Stimulated activated CD4-positive, alpha-beta T cell treated with anti-CD3 and anti-CD28 coated beads, Interleukin-15, amount 100 ng/mL, for 24 hours (primary cell): ENCODE measurements at regions not wholly inside any gene's neighbourhood (a gene's known extent, or its start where the extent isn't known, plus 50 kb on each side); places are given as distances from the start of the nearest gene placed in this dataset.

Experiments
- DNase-seq: peaks from one replicate; pipeline ENCODE4 v3.0.0-alpha.2; 2020

GRCh38 chr7:371779-372545 lies 82.0 kb downstream of the FOXL3 start:
- no peak for DNase-seq

- no peak for DNase-seq
These were observed 82.6 kb downstream of the FOXL3 start for GRCh38 chr7:372546-372931.

DNA sequence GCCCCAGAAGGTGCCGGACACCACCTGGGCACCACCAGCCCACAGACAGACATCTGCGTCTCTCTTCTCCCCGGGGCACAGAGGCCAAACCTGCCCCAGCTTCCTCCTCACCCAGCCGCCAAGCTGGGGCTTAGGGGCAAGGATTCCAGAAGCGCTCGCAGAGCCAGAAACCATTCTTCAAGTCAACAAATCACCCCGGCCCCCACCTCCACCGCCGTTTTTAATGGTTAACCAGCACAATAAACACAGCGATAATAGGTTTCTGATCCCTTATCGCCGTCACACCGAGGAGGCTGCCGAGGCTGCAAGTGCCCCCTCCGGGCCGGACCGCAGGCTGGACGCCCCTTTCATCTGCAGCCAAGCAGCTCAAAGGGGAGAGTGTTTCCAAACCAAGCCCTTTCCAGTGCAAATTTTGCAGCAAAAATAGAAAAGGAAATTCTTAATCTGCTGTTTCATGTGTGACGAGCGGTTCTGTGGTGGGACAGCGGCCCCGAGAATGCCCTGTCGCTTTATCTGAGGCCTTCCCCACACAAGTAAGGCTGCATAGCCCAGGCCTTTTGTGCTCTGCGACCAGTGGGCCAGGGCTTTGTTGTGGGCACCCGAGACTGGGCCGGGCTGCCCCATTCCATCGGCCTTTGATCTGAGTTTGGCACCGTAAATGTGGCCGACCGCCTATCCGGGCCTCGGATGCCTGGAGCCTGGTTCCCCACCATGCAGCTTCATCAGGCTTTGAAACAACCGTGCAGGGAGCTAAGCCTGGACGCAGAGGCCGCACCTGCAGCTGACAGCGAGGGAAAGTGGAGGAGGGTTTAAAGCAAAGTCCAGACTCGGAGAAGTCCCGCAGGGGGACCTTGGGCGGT lies 83.2 kb downstream of the FOXL3 start:
- no peak for DNase-seq

DNA sequence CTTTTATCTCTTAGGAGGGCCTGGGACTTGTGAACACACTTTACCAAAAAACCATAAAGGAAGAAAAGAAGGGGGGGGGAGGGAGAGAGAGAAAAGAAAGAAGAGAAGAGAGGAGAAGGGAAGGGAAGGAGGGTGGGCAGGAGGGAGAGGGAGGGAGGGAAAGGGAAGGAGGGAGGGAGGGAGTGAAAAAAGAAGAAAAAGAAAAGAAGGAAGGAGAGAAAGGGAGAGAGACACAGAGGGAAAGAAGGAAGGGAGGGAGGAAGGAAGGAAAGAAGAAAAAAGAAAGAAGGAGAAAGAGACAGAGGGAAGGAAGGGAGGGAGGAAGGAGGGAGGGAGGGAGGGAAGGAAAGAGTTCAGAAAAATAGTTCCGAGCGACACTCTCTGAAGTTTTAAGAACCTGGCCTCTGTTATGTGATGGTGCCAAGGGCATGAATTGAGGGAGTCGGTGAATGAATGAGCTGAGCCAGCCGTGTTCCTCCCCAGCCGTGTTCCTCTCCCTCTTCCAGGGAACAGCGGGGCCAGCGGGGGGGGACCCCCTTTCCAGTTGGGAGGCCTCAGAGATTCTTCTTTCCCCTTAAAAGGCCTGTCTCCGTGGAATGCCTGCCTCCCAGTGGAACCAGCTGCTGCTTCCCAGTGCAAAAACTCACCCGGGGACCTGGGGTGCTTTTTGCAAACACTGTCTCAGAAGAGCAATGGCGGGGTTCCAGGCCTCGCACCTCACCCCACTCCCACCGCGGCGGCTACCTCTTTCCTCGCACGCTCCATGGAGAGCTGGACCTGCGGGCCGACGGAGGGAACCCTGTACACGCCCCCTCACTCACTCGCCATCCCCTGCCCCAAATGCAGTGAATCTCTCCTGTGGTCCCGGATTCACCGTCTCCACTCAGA lies 84.1 kb downstream of the FOXL3 start:
- no peak for DNase-seq

DNA sequence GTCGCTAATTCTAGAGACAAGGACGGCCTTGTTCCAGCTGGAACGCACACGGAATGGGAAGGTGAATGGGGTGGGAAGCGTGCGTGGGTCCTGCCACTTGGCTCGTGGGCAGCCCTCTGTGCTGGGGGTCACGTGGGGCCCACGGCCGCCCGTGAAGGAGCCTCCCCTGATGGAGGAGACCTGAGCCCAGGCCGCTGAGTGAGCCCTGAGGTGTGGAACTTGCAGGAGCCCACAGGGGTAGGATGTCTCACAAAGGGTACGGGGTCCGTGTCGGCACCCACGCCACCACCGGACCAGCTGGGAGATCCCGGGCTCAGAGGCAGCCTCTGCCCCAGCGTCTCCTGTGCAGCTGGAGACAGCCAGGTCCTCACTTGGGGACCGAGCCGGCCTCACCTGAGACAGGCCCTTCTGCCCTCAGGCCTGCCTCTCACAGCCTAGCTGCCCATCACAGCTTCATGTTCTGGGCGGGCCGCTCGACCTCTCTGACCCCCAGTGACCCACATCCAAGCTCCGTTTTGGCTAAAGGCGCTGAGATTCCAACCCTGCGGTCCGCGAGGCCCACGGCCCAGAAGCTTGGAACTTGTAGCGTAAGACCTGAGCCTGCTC lies 84.8 kb downstream of the FOXL3 start:
- DNase-seq: no peak

GRCh38 chr7:375321-375831 lies 85.4 kb downstream of the FOXL3 start:
- no peak for DNase-seq

DNA sequence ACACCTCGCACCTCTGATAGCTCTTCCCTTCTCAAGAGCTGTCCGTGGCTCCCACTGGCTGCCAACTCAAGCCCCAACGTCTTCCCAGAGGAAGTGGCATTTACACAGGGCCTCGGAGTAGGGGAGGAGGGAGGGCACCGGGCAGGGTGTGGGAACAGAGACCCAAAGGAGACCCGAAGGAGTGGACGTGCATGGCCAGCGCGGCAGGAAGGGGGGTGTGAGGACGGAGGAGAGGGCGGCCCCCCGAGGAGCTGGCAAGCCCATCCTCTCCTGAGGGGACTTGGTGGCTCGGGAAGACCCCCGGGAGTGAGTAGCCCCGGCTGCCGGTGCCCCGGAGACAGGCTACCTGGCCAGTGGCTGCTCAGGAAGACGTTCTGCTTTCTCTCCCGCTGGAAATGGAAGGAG lies 85.9 kb downstream of the FOXL3 start:
- peak; percentile 1 for DNase-seq

DNA sequence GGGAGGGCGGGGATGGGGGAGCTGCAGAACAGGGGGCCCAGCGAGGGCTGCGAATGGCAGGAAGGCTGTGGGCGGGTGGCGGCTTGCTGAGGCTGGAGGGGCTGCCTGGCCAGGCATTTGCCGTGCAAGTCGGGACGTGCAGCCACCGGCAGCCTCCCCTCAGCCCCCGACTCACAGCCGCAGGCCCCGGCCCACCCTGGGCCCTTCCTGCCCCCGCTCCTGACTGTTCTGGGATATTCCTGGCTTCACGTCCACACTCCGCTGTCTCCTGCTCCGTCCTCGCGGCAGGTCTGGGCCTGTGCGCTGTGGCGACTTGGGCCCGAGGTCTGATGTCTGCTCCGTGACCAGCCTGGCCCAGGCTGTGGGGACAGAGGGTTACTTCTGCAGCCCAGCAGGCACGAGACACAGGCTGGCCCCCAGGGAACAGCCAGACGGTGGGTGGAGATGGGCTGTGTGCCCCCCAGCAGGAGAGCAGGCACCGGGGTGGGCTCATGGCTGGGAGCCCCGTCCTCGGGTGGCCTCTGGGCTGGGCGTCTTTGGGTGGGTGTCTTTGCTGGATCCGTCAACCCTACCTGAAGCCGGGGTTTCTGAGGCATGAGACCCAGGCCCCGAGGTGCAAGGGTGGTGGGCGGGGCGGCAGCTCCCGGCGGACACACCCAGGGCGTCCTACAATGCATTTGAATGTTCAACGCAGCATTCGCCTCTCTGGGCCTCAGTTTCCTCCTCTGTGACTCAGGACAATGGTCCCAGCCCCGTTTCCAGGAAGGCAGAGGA lies 86.5 kb downstream of the FOXL3 start:
- no peak for DNase-seq

DNA sequence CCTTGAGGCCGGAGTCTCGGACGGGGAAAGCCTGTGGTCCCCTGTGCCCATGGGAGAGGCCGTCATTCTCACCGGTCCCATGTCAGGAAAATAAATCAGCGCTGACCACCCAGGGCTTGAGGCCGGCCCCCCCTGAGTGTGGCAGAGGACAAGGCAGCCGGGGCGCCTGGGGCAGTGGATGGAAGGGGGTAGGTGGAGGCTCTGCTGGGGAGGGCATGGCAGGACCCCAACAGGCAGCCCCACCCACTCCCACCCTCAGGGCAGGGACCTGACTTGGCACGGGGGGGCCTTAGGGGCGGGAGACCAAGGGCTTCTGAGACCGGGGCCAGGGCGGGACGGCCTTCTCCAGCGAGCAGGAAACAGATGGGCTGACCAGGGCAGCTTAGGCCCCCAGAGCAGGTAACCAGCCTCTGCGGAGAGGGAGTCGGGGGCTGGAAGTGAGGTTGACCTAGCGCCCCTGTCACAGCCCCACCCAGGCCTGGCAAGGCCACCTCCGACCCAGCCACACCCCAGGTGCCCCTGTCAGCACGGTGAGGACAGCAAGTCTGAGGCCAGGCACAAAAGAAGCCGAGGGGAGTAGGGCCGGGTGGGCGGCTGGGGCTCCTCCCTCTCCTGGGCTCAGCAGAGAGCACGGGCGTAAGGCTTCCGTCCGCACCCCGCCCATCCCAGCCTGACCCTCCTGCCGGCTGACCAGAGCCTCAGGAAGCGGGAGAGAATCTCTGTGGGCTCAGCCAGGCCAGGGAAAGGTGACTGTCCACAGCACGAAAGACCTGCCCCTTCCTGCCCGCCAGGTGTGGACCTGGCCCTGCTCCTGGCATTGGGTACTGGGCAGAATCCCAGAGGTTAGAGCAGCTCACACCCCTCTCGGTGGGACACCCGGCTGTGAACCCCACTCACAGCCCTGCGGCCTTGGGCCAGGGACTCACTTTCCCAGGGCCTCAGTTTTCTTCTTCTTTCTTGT lies 87.4 kb downstream of the FOXL3 start:
- no peak for DNase-seq

DNA sequence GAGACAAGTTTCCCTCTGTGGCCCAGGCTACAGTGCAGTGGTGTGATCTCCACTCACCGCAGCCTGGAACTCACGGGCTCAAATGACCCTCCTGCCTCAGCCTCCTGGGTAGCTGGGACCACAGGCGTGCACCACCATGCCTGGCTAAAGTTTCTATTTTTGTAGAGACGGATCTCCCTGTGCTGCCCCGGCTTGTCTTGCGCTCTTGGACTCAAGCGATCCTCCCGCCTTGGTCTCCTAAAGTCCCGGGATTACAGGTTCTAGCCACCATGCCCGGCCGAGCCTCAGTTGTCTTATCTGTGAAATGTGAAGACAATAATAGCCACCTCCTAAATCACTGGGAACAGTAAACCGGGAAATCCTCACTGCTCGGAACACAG lies 88.1 kb downstream of the FOXL3 start:
- no peak for DNase-seq

GRCh38 chr7:378551-379455 lies 88.8 kb downstream of the FOXL3 start:
- no peak for DNase-seq

DNA sequence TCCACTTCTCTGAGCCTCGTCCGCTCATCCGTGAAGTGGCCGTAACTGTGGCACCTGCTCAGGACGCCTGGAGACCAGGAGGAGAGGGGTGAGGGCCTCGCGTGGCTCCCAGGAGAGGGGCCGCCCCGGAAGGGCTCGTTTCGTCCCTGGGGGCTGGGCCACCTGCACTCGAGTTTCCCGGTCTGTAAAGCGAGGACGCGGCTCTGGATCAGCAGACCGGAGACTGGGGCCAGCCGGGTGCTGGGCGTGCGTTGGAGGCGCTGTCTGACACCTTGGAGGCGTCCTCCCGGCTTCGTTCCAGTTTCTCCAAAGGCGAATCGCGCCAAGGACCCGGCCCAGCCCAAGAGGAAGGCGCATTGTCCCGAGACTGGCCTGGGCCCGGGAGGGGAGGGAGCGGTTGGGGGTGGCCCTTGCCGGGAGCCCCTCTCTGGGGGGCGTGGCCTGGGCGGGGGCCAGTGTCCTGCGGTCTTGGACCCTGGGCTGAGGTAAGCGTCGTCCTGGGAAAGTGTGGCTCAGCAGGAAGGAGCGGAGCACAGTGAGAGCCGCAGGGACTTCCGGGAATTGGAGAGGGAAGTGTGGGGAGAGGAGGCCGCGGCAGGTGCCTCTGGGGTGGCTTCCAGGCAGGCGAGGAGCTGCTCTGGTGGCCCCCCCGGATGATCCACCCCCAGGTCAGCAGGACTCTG lies 89.6 kb downstream of the FOXL3 start:
- DNase-seq: no peak

GRCh38 chr7:380139-380485 lies 90.1 kb downstream of the FOXL3 start:
- no peak for DNase-seq

- DNase-seq: no peak
These were observed 90.8 kb downstream of the FOXL3 start for GRCh38 chr7:380711-381210.

DNA sequence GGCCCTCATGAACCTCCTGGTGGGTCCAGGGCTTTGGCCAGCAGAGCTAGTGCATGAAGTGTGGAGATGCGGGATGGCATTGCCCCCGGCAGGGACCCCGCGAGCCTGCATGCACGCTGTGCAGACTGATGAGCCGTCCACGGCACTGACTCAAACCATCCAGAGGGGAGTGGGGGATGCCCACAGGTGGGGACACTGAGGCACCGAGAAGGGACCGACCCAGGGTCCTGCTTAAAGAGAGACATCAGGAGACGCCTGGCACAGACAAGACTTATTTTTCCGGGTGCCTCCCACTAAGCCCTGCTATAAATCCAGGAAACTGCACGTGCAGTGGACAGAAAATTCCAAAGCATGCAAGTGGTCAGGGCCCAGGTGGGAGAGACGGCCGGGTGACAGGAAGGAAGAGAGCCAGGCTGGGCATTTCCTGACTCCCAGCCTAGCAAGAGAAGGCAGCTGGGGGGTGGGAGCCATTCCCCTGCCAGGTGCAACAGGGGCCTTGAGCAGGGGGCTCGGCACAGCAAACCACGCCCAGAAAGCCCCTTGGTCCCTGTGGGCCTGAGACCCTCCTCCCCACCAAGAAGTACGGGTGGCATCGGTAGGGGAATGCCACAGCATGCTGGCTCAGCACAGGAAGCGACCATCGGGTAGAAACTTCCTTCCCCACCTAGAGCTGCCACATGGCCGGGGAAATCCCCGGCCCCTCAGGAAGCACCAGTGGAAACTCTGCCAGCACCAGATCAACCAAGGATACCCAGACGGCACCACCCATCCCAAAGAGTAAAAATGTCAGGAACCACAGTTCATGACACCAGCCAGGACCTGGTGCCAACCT lies 91.5 kb downstream of the FOXL3 start:
- peak; percentile 56 for DNase-seq

DNA sequence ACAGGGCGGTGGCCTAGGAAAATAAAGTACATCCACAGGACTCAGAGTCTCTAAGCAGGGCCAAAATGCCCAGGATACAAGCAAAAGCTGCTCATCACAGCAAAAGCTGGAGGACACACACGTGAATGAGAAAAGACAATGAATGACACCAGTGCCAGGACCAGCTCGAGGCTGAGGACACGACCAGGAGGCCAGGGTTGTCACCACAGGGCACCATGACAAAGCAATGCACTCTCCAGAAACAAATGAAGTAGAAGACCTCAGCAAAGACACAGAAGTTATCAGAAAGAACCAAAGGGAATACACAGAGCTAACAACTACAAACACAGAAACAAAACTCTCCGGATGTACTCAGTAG lies 92.1 kb downstream of the FOXL3 start:
- DNase-seq: no peak

DNA sequence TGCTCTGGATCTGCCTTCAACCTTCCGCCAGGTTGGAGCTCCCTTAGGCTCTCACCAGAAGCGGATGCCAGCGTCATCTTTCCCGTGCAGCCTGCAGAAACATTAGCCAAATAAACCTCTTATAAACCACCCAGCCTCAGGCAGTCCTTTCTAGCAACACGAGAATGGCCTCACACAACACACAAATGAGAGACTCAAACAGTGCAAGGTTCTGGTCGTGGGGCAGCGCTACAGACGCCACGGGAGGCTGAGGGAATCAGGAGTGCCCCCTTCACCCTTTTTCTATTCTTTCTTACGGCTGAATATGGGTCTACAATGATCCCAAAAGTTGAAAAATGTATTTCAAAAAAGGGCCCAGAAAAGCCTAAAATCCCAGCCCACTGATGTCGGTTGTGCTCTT lies 96.4 kb downstream of the FOXL3 start:
- DNase-seq: no peak
